ENCODE measurements at regions not wholly inside any gene's neighbourhood (a gene's known extent, or its start where the extent isn't known, plus 50 kb on each side); places are given as distances from the start of the nearest gene placed in this dataset.

- Histone ChIP-seq H3K9me3 (peaks cover 0 to 3% of the 10 kb centered on the region in 2 donors), H3K4me3 (no peak overlapping the region), H3K4me1 (no peaks in the 10 kb centered on the region), H3K36me3 (no peaks in the 10 kb centered on the region), H3K27ac (no peak overlapping the region), H3K27me3 (no peaks in the 10 kb centered on the region)
- ATAC-seq, result no peak
- DNase-seq, result no peak
- TF ChIP-seq, protein P1, sequence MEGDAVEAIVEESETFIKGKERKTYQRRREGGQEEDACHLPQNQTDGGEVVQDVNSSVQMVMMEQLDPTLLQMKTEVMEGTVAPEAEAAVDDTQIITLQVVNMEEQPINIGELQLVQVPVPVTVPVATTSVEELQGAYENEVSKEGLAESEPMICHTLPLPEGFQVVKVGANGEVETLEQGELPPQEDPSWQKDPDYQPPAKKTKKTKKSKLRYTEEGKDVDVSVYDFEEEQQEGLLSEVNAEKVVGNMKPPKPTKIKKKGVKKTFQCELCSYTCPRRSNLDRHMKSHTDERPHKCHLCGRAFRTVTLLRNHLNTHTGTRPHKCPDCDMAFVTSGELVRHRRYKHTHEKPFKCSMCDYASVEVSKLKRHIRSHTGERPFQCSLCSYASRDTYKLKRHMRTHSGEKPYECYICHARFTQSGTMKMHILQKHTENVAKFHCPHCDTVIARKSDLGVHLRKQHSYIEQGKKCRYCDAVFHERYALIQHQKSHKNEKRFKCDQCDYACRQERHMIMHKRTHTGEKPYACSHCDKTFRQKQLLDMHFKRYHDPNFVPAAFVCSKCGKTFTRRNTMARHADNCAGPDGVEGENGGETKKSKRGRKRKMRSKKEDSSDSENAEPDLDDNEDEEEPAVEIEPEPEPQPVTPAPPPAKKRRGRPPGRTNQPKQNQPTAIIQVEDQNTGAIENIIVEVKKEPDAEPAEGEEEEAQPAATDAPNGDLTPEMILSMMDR (IDR thresholded peaks at IDR 0.05), result no peak
- intact Hi-C loops (cut with DNase I), result no loop called here
Measured at GRCh38 chr3:192033246-192033645, 572.3 kb downstream of the PYDC2 start.

DNA sequence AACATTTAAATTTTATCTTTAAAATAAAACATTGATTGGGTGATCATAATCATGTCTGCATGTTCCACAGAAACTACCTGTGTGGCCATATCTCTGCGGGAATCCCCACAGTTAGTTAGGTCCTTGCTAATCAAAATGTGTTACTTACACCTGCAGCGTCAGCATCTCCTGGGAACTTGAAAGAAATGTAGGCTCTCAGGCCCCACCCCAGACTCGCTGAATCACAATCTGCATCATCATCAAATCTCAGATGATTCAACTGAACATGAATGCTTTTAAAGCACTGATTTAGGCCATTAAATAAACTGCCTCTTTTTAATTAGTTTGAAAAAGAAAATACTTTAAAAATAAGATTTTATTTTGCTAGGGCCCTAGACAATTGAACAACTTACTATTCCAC is 577.8 kb downstream of the PYDC2 start:
- H3K27ac ChIP-seq, result no peak overlapping the region
- H3K36me3 ChIP-seq, result no peaks in the 10 kb centered on the region
- no peaks in the 10 kb centered on the region for H3K27me3 ChIP-seq
- no peaks in the 10 kb centered on the region for H3K4me1 ChIP-seq
- intact Hi-C loops (cut with DNase I), result no loop called here
- ATAC-seq (no peak), DNase-seq (no peak)
- no peak overlapping the region for H3K4me3 ChIP-seq
- H3K9me3 ChIP-seq, result no peaks in the 10 kb centered on the region
- TF ChIP-seq, protein P1 (IDR thresholded peaks at IDR 0.05), result no peak

GRCh38 chr3:192039593-192039992 is 578.6 kb downstream of the PYDC2 start:
- H3K36me3 ChIP-seq, result no peaks in the 10 kb centered on the region
- no peak overlapping the region for H3K4me3 ChIP-seq
- H3K4me1 ChIP-seq, result no peaks in the 10 kb centered on the region
- no peak for ATAC-seq
- TF ChIP-seq, protein P1 (IDR thresholded peaks at IDR 0.05), result no peak
- no peak overlapping the region for H3K27ac ChIP-seq
- H3K27me3 ChIP-seq, result no peaks in the 10 kb centered on the region
- intact Hi-C loops (cut with DNase I), result no loop called here
- H3K9me3 ChIP-seq, result peaks cover 0 to 4% of the 10 kb centered on the region in 2 donors
- DNase-seq, result no peak

DNA sequence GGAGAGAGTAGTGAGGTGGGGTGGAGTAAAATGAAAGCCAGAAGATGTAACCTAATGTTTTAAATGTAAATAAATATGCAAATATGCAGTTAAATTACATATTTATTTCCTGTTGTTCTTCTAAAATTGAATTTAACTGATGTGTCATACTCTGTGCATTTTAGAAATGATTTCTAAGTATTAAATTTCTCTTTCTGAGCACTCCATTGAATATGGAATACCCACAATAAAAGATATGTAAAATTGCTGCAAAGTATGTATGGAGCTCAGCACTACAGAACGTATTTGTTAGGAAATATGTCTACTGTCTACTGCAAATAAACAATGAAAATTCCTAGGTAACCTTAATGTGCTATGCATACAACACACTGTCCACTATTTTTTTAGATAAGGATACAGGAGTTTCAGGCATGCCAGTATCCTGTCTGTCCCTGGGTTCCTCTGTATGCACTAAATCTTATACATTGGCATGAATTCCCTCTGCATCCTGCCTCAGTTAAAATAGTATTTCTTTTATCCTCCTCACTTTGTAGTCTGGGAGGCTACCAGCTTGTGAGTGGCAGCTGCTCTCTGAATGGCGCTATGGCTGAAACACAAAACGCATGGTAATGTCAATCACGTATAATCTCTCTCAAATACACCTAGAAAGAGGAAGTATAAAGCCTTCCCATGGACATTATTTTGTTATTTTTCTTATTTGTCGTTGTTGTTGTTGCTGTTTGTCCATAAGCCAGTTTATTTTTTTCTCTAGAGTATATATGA is 579.5 kb downstream of the PYDC2 start:
- Histone ChIP-seq H3K4me3 (no peak overlapping the region), H3K9me3 (peaks cover 0 to 4% of the 10 kb centered on the region in 2 donors), H3K36me3 (no peaks in the 10 kb centered on the region), H3K4me1 (no peaks in the 10 kb centered on the region), H3K27me3 (no peaks in the 10 kb centered on the region), H3K27ac (no peak overlapping the region)
- ATAC-seq (no peak), DNase-seq (no peak)
- TF ChIP-seq, protein P1 (IDR thresholded peaks at IDR 0.05), result no peak
- intact Hi-C loops (cut with DNase I), result no loop called here

DNA sequence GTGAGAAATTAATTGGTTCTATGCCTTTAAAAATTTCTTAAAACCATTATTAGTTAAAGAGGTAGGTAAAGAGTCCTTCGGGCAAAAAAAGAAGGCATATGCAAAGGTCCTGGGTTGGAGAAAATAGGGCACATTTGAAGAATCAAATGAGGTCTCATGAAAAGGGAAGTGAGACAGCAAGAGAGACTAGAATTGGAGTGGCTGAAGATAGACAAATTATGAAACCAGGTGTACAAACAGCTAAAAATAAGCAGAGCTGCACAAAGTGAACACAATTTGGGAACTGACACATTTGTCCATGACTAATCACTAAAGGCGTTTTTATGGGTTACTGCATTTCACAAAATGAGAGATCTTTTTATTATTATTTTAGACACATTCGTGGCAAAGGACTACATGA is 581.2 kb downstream of the PYDC2 start:
- intact Hi-C loops (cut with DNase I), result no loop called here
- no peaks in the 10 kb centered on the region for H3K27me3 ChIP-seq
- no peak for DNase-seq
- H3K9me3 ChIP-seq, result peaks cover 0 to 4% of the 10 kb centered on the region in 2 donors
- H3K27ac ChIP-seq, result no peak overlapping the region
- H3K4me1 ChIP-seq, result no peaks in the 10 kb centered on the region
- ATAC-seq, result no peak
- TF ChIP-seq, protein P1 (IDR thresholded peaks at IDR 0.05), result no peak
- H3K36me3 ChIP-seq, result no peaks in the 10 kb centered on the region
- H3K4me3 ChIP-seq, result no peak overlapping the region

Data from left lung (tissue), 4 donors.